Activated CD8-positive, alpha-beta memory T cell treated with anti-CD3 and anti-CD28 coated beads, Interleukin-2, amount 50 U/mL, for 1 hour (primary cell): ENCODE measurements at regions not wholly inside any gene's neighbourhood (a gene's known extent, or its start where the extent isn't known, plus 50 kb on each side); places are given as distances from the start of the nearest gene placed in this dataset.
"Not testable (repeated sequence)": the region's sequence is repeated elsewhere in the genome, so short reads cannot be mapped to it uniquely, and the experiment has no call there.

Source experiments
- DNase-seq: peaks from one replicate; pipeline ENCODE4 v3.0.0-alpha.2; 2020; ENCODE audit errors: extremely low read depth

- DNase-seq, result no peak
These were observed 320.3 kb downstream of the DMAC1 start for GRCh38 chr9:7479300-7479699.

DNA sequence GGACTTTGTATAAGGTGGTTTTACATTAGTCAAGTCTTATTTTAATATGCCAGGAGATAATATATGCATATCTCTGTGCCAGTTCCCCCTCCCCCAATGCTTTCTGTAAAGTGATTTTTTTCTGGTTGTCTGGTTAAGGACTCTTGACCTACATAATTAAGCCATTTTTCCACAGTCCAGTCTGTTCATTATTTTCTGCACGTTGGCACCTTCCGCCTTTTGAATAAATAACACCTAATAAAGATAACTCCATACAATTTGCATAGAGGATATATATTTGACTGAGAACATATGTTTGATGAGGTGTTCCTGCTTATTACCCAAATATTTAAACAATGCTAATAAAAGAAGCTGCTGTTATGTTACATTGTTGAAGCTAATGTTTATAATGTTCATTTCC lies 320.9 kb downstream of the DMAC1 start:
- no peak for DNase-seq

DNA sequence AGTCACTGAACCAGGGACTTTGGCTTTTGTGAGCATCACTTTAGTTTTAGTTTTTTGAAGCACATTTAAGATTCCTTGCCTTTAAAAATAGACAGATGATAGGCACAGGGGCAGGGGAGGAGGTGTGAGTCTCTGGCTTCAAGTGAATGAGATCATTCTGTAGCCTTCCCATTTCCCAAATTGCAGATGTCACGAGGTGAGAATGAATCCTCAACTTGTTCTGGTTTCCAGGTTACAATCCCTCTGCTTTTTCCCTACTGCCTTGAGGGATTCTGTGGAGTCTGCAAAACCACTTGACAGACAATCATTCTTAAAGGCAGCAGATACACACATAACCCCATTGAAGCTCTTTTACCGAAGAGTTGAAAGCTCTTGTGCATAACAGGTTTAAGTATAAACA lies 332.4 kb downstream of the DMAC1 start:
- DNase-seq, result no peak

DNA sequence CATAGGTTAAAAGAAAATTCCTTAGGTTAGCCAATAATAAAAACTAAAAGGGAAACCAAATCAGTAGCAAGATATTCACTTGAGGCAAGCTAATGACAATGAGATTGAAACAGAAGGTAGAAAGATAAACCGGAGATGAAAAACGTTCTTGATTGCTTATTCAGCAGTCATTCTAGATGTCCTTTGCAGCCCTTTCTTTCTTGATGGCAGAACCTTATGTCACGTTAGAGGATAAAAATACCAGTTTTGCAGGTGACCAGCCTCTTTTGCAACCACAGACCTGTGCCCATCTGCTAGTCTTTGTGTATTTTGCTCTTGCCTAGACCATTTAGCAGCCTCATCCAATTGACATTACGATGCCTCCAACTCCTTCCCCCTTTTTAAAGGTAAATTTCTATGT lies 337.8 kb downstream of the DMAC1 start:
- DNase-seq, result no peak

GRCh38 chr9:7456793-7457530 lies 342.6 kb downstream of the DMAC1 start:
- DNase-seq, result no peak

DNA sequence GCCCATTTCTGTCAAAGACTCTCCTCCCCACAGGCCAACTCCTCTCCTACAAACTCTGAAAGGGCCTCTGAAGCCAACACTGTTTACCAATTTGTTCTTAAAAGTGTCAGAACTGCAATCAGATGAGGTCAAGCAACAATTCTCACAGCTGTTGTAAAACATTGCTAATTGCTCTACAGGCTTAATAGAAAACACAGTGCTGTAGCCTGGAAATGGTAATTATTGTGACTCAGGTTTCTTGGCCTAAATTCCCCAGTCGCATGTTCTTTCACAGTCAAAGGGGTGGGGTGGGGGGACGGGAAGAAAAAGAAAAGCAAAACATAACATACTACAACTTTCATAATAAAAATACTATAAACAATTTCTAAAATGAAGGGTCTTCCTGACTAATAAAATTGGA lies 343.2 kb downstream of the DMAC1 start:
- no peak for DNase-seq

GRCh38 chr9:7454624-7455023 lies 345.0 kb downstream of the DMAC1 start:
- no peak for DNase-seq

DNA sequence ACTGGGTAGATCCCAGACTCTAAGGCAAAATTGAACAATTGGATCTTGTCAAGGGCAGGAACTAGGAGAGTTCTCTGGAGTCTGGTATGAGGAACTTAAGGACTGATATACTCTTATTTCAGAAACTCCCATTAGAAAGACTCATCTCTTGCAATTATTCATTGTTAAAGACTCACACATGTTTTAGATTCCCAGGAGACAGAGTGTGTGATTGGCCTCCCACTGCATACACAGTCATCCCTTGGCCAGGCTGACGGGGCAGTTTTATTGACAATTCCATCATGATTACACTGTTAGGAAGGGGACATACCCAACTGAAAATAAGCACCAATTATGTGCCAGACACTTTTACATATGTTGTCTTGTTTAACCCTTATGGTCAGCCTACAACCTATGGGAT lies 347.2 kb downstream of the DMAC1 start:
- DNase-seq, result no peak

DNA sequence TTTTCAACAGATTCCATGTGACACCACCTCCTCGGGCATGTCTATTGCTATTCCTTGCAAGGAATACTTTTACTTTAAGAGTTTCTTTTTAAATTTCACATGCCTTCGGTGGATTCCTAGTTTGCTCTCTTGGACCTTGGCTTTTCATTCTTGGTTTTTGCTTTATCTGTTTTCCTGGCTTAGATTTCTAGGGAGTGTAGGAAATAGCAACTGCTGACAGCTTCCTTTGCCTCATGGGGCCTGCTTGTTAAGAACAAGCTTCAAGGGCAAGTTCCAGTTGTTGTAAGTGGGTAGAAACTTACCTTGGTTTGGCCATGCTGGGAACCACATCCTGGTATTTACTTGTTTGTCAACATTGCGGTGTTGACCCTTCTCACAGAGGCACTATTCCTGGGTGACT lies 348.5 kb downstream of the DMAC1 start:
- no peak for DNase-seq

- DNase-seq, result no peak
These were observed 356.0 kb downstream of the DMAC1 start for GRCh38 chr9:7443541-7443940.

DNA sequence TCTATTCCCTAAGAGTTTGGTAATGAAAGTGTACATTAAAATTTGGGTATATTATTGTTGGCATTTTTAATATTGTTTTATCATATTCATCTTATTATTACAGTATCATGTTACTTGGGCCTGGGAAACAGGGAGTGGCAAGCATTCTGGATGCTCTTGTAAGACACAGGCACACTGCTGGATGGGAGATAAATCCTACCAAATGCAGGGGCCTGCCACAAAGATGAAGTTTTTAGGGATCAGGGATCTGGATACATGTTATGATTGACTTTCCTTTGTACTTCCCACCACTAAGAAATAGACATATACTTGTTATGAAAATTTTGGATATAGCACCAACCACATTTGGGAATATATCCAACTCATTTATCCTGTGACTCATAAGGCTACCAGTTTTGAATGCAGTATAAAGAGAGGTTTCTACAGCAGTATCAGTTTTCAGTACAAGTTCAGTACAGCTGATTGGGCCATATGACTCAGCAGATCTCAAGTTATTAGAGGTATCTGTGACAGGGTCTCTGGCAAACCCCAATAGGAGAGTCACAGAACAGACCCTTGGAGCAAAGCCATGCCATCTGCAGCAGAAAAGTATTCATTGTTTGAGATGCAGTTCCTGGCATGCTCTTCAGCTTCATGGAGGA lies 360.1 kb downstream of the DMAC1 start:
- DNase-seq, result no peak

- DNase-seq, result no peak
These were observed 362.8 kb downstream of the DMAC1 start for GRCh38 chr9:7436754-7437153.

- DNase-seq, result no peak
These were observed 365.9 kb downstream of the DMAC1 start for GRCh38 chr9:7433508-7434292.

- no peak for DNase-seq
These were observed 366.6 kb downstream of the DMAC1 start for GRCh38 chr9:7432989-7433388.

DNA sequence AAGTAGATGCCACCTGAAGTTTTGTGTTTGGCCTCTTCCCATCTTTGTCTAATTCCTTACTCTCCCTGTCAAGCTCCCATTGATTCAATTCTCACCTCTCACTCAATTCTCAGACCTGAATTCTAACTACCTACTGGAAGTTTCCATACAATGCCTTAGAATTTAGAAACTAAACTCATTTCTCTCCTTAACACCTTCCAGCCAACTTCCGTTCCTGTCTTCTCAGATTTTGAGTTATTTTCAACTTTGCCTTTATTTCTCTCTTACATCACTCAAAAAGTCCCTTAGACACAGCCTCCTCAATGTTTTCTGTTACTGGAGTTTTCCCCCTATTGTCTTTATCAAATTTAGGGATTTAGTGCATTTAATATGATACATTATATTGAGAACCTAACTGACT lies 382.2 kb downstream of the DMAC1 start:
- not testable (repeated sequence) for DNase-seq

- no peak for DNase-seq
These were observed 383.7 kb downstream of the DMAC1 start for GRCh38 chr9:7415836-7416235.

GRCh38 chr9:7408845-7409244 lies 390.7 kb downstream of the DMAC1 start:
- DNase-seq, result no peak

- DNase-seq, result no peak
These were observed 392.3 kb downstream of the DMAC1 start for GRCh38 chr9:7407246-7407645.

DNA sequence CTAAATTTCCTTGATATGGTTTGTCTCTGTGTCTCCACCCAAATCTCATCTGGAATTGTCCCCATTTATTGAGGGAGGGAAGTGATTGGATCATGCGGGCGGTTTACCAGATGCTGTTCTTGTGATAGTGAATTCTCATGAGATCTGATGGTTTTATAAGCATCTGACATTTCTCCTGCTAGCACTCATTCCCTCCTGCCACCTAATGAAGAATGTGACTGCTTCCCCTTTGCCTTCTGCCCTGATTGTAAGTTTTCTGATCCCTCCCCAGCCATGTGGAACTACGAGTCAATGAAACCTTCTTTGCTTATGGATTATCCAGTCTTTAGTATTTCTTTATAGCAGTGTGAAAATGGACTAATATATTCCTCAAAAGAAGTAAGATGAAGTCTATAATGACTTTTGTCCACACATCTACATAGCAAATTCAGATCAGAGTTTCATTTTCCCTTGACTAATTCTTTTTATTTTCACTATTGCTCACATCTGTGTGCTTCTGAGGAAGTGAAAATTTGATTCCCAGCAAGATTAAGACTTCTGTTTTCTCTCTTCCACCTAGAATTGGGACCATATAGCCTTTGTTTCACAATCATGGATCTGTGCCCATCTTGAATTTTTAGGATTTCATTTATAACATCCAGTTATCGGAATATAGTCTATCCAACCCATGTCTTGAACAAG lies 393.5 kb downstream of the DMAC1 start:
- DNase-seq, result no peak

DNA sequence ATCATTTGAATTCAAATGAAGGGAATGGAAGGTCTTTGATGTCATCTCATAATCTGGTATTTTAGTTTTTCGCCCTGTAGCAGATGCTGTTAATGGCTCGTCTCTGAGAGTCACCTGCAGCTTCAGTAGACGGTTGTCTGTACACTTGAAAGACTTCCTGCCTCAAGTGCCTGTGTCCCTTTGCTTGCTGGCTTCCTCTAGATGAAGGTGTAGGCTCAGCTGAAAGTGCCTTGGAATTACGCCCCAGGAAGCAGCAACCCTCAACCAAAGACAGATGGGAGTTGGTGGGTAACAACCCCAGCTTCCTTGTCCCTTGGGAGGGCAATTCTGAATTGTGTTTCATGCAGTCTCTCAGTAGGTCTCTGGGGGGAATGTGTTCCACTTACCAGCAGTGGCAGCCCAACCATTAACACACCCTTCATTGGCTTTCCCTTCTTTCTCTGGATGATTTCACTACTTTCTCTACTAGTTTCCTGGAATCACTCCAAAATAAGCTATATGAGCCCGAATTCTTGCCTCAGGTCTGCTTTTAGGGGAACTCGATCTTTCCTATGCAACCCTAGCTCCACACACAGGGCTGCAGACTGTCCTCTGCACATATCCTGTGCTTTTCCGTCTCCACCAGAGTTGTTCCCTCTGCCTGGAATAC lies 395.6 kb downstream of the DMAC1 start:
- no peak for DNase-seq

DNA sequence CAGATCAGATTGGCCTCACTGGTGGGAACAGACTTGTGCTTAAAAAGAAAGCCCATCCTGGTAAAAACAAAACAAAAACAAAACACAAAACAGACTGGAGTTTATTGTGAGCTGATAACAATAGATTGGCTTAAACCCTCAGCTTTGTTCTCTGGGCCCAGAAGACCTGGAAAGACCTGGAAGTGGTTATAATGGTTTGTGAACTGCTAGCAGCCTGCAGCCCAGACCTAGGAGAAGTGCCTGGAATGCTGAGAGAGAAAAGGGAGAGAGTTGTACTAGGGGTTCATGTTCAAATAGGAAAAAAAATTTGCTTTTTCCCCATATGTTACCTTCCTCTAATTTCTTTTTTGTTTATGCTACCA lies 396.6 kb downstream of the DMAC1 start:
- DNase-seq, result no peak
